ENCODE measurements at regions not wholly inside any gene's neighbourhood (a gene's known extent, or its start where the extent isn't known, plus 50 kb on each side); places are given as distances from the start of the nearest gene placed in this dataset.
"Not testable (repeated sequence)": the region's sequence is repeated elsewhere in the genome, so short reads cannot be mapped to it uniquely, and the experiment has no call there.

DNA sequence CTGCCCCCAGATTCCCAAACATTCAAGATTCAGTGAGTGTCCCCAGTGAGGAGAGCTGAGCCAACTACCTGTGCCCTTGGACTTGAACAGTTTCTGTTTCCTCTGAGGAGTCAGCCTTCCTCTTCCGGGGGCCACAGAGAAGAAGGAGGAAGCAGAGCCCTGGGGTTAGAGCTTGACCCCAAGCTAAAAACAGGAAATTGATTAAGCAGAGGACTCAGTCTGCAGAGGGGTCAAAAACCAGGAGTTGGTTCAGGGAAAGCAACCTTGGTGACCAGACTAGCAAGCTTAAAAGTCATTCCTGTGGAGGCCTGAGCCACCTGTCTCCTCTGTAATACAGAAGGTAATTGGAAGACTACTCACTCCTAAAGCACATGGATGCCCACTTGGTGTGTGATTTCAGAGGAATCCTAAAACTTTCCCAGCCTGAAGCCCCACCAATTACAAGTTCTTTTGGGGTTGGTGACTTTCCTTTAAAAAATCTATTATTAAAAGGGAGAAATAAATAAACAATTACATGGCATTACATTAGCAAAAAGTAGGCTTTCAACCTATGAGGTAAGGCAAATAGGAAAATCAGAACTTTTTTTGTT, 64.2 kb upstream of the SELENOP start:
- no peak overlapping the region for H3K4me3 ChIP-seq

GRCh38 chr5:42875211-42875610, 63.5 kb upstream of the SELENOP start:
- no peak overlapping the region for H3K27ac ChIP-seq
- no peak overlapping the region for H3K4me3 ChIP-seq

More for the DNA sequence above, 64.2 kb upstream of the SELENOP start:
- H3K27ac ChIP-seq = no peak overlapping the region

DNA sequence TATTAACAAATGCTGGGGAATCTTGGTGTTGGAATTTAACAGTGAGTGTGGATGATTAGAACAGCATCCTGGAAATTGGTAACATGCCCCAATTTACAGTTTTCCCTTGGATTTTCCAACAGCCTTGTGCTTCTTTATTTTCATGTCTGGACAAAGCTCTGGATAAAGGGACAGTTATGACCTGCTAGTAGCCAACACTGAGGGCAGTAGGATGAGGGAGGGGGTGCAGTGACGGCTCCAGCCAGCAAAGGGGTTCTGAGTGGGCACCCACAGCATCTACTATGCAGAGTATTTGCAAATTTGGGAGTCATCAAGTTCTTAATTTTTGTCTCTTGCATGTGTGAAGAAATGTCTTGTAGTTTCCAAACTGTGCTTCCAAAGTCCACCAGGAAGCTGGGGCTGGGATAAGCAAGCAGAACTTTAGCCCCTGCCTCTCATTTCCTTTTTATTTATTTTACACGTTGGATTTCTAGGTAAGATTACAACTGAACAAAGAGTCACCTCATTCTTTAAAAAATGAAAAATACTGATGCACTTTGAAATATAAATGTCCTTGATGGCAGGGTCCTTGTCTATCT, 63.0 kb upstream of the SELENOP start:
- H3K27ac ChIP-seq = no peak overlapping the region

GRCh38 chr5:42872865-42873264, 61.2 kb upstream of the SELENOP start:
- Histone ChIP-seq H3K4me3 (no peak overlapping the region), H3K27ac (no peak overlapping the region)

More for the DNA sequence above, 63.0 kb upstream of the SELENOP start:
- no peak overlapping the region for H3K4me3 ChIP-seq

- Histone ChIP-seq H3K4me3 (no peak overlapping the region), H3K27ac (no peak overlapping the region)
These were observed 59.3 kb upstream of the SELENOP start for GRCh38 chr5:42870882-42871418.

- H3K4me3 ChIP-seq, H3K27ac ChIP-seq: not testable (repeated sequence)
These were observed 56.7 kb upstream of the SELENOP start for GRCh38 chr5:42868417-42868816.

DNA sequence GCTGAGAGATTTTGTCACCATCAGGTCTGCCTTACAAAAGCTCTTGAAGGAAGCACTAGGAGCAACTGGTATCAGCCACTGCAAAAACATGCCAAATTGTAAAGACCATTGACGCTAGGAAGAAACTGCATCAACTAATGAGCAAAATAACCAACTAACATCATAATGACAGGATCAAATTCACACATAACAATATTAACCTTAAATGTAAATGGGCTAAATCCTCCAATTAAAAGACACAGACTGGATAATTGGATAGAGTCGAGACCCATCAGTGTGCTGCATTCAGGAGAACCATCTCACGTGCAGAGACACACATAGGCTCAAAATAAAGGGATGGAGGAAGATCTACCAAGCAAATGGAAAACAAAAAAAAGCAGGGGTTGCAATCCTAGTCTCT, 53.1 kb upstream of the SELENOP start:
- not testable (repeated sequence) for H3K4me3 ChIP-seq, H3K27ac ChIP-seq
